ENCODE measurements at regions not wholly inside any gene's neighbourhood (a gene's known extent, or its start where the extent isn't known, plus 50 kb on each side); places are given as distances from the start of the nearest gene placed in this dataset.

- TF ChIP-seq FOSL2 (IDR thresholded peaks at IDR 0.05) (no peak), FOSL2 (CRISPR knock-in tag; IDR thresholded peaks at IDR 0.05) (no peak), MAX (IDR thresholded peaks at IDR 0.05) (no peak), ZFP36 (IDR thresholded peaks at IDR 0.05; ENCODE audit: borderline replicate concordance, partially characterized antibody) (no peak), JUNB (IDR thresholded peaks at IDR 0.05) (no peak), USF2 (IDR thresholded peaks at IDR 0.05) (no peak), GATA3 (IDR thresholded peaks at IDR 0.05; ENCODE audit: borderline replicate concordance) (no peak)
Observed at GRCh38 chr4:33255507-33255906, 2535.3 kb downstream of the PCDH7 start (continued).

- TF ChIP-seq NFE2L2 (conservative IDR thresholded peaks at IDR 0.05; ENCODE audit: low read length) = no peak
- TF ChIP-seq HEYL (CRISPR knock-in tag; IDR thresholded peaks at IDR 0.05) = no peak
- TF ChIP-seq RNF2 (IDR thresholded peaks at IDR 0.05; ENCODE audit: borderline replicate concordance, low read depth) = no peak
- no peak for TF ChIP-seq FOSL2 (IDR thresholded peaks at IDR 0.05)
- TF ChIP-seq FOSL2 (CRISPR knock-in tag; IDR thresholded peaks at IDR 0.05) = no peak
- TF ChIP-seq ZFP36 (IDR thresholded peaks at IDR 0.05; ENCODE audit: borderline replicate concordance, partially characterized antibody) = no peak
- no peak for TF ChIP-seq MYC (IDR thresholded peaks at IDR 0.05; ENCODE audit: borderline replicate concordance, low read length)
- no peak for TF ChIP-seq KDM5A (IDR thresholded peaks at IDR 0.05)
- TF ChIP-seq REST (IDR thresholded peaks at IDR 0.05) = no peak
- no peak for TF ChIP-seq CBX8 (IDR thresholded peaks at IDR 0.05)
- TF ChIP-seq CHD2 (IDR thresholded peaks at IDR 0.05; ENCODE audit: low read length, partially characterized antibody) = no peak
- no peak for TF ChIP-seq EP300 (IDR thresholded peaks at IDR 0.05)
- no peak for TF ChIP-seq POLR2AphosphoS2 (conservative IDR thresholded peaks at IDR 0.05; ENCODE audit: low read length)
- no peak for TF ChIP-seq PHF8 (IDR thresholded peaks at IDR 0.05; ENCODE audit: borderline replicate concordance, low read depth)
- TF ChIP-seq CEBPB (IDR thresholded peaks at IDR 0.05) = no peak
- no peak for TF ChIP-seq POLR2A (IDR thresholded peaks at IDR 0.05; ENCODE audit: low read length)
- no peak for TF ChIP-seq ELK1 (IDR thresholded peaks at IDR 0.05; ENCODE audit: low read depth, low read length)
- no peak for TF ChIP-seq HOXB5 (CRISPR knock-in tag; IDR thresholded peaks at IDR 0.05)
- no peak for TF ChIP-seq EHF (CRISPR knock-in tag; IDR thresholded peaks at IDR 0.05)
- no peak for TF ChIP-seq FOSB (CRISPR knock-in tag; IDR thresholded peaks at IDR 0.05)
- no peak for TF ChIP-seq BCL3 (IDR thresholded peaks at IDR 0.05)
- no peaks in the 10 kb centered on the region for H3K9me3 ChIP-seq
- no peak for FAIRE-seq
- CTCF ChIA-PET = no interaction called here
- ATAC-seq = no peak
- no peak overlapping the region for H3K27ac ChIP-seq
- H3K4me3 ChIP-seq = no peak overlapping the region
- H3K4me1 ChIP-seq = no peaks in the 10 kb centered on the region
- peak in 1 of 2 experiments; percentile 0 for DNase-seq (ENCODE audit: low read depth in 1 of 2, low spot score in 1 of 2)
- POLR2A ChIA-PET = no interaction called here
- no peak overlapping the region for H3K4me2 ChIP-seq
- 15% methylated on average over 2 of the region's 2 CpGs for WGBS (ENCODE audit: missing lambda C conversion rate)
Observed at GRCh38 chr4:33262824-33263223, 2542.7 kb downstream of the PCDH7 start.
